ENCODE measurements at regions not wholly inside any gene's neighbourhood (a gene's known extent, or its start where the extent isn't known, plus 50 kb on each side); places are given as distances from the start of the nearest gene placed in this dataset.

GRCh38 chr2:182573553-182573952, 142.5 kb upstream of the DNAJC10 start (continued):
- no peak for TF ChIP-seq ZSCAN16 (tag by site-specific recombination; IDR thresholded peaks at IDR 0.05)
- TF ChIP-seq ZNF354C (tag by site-specific recombination; IDR thresholded peaks at IDR 0.05; ENCODE audit: borderline replicate concordance, low read depth), result no peak

- ChIA-PET POLR2A (no interaction called here), CTCF (interaction anchor here (0.8 to 1.3 kb wide), 2 partner anchors 10 to 391 kb away, joined by 3 to 4 read pairs; no protein-coding TSS in a partner anchor)
- no peak overlapping the region for H3K27ac ChIP-seq (ENCODE audit: extremely low read depth, low read depth, low read length)
- no peaks in the 10 kb centered on the region for H3K4me1 ChIP-seq (ENCODE audit: control insufficient read depth, insufficient read depth, low read length)
- TF ChIP-seq ZNF366 (tag by site-specific recombination; conservative IDR thresholded peaks at IDR 0.05), result 0 out of 2 replicates have a peak, but pooled peaks have one; percentile 31
- no peak for TF ChIP-seq ZNF629 (tag by site-specific recombination; IDR thresholded peaks at IDR 0.05)
- H3K4me3 ChIP-seq (ENCODE audit: low read depth, low read length), result no peak overlapping the region
- no peaks in the 10 kb centered on the region for H3K36me3 ChIP-seq (ENCODE audit: control insufficient read depth in 2 of 2, insufficient read depth in 1 of 2, low read length in 2 of 2)
- no peaks in the 10 kb centered on the region for H3K9me3 ChIP-seq (ENCODE audit: control insufficient read depth, insufficient read depth, low read depth, low read length)
Measured at GRCh38 chr2:182577816-182578215, 138.2 kb upstream of the DNAJC10 start.

- Histone ChIP-seq H3K9me3 (ENCODE audit: control insufficient read depth, insufficient read depth, low read depth, low read length) (no peaks in the 10 kb centered on the region), H3K4me3 (ENCODE audit: low read depth, low read length) (no peak overlapping the region), H3K4me1 (ENCODE audit: control insufficient read depth, insufficient read depth, low read length) (no peaks in the 10 kb centered on the region), H3K36me3 (ENCODE audit: control insufficient read depth in 2 of 2, insufficient read depth in 1 of 2, low read length in 2 of 2) (no peaks in the 10 kb centered on the region), H3K27ac (ENCODE audit: extremely low read depth, low read depth, low read length) (no peak overlapping the region)
- POLR2A ChIA-PET, result no interaction called here
- CTCF ChIA-PET, result interaction anchor here (0.6 to 1.0 kb wide), 2 partner anchors 67 to 381 kb away, joined by 3 read pairs; no protein-coding TSS in a partner anchor
- TF ChIP-seq ZNF747 (tag by site-specific recombination; IDR thresholded peaks at IDR 0.05), result no peak
- no peak for TF ChIP-seq SALL2 (tag by site-specific recombination; IDR thresholded peaks at IDR 0.05; ENCODE audit: borderline replicate concordance)
- TF ChIP-seq ZNF555 (tag by site-specific recombination; conservative IDR thresholded peaks at IDR 0.05), result no peak
- no peak for TF ChIP-seq WT1 (tag by site-specific recombination; IDR thresholded peaks at IDR 0.05)
- no peak for TF ChIP-seq ZBTB10 (tag by site-specific recombination; IDR thresholded peaks at IDR 0.05)
- no peak for TF ChIP-seq KLF10 (tag by site-specific recombination; IDR thresholded peaks at IDR 0.05)
- TF ChIP-seq ZNF660 (tag by site-specific recombination; IDR thresholded peaks at IDR 0.05), result no peak
- no peak for TF ChIP-seq HIC1 (tag by site-specific recombination; IDR thresholded peaks at IDR 0.05)
- TF ChIP-seq ZSCAN18 (tag by site-specific recombination; IDR thresholded peaks at IDR 0.05), result no peak
- no peak for TF ChIP-seq ZNF645 (tag by site-specific recombination; IDR thresholded peaks at IDR 0.05)
- TF ChIP-seq ZNF362 (tag by site-specific recombination; IDR thresholded peaks at IDR 0.05), result no peak
- TF ChIP-seq ZNF530 (tag by site-specific recombination; IDR thresholded peaks at IDR 0.05; ENCODE audit: low read depth), result no peak
- TF ChIP-seq ZNF239 (tag by site-specific recombination; IDR thresholded peaks at IDR 0.05), result no peak
- no peak for TF ChIP-seq ZNF121 (tag by site-specific recombination; IDR thresholded peaks at IDR 0.05)
- TF ChIP-seq ZNF211 (tag by site-specific recombination; IDR thresholded peaks at IDR 0.05; ENCODE audit: low read depth), result no peak
- no peak for TF ChIP-seq ZNF16 (tag by site-specific recombination; IDR thresholded peaks at IDR 0.05; ENCODE audit: low read depth)
- no peak for TF ChIP-seq PRDM4 (tag by site-specific recombination; IDR thresholded peaks at IDR 0.05)
Measured at GRCh38 chr2:182581196-182581935, 134.7 kb upstream of the DNAJC10 start.

All from HEK293 (cell line).